GM18502 (cell line): ENCODE measurements at regions not wholly inside any gene's neighbourhood (a gene's known extent, or its start where the extent isn't known, plus 50 kb on each side); places are given as distances from the start of the nearest gene placed in this dataset.

Experiments used
- ATAC-seq: cut with Tn5 transposase; IDR thresholded peaks from one replicate; pipeline ENCODE4 v1.9.1; 2021; ENCODE audit warnings: mild to moderate bottlenecking; ENCODE audit not compliant: unreplicated experiment, poor library complexity

- no peak for ATAC-seq
These were observed 101.8 kb downstream of the CAND1 start for GRCh38 chr12:67370979-67371378.

- no peak for ATAC-seq
These were observed 107.9 kb downstream of the CAND1 start for GRCh38 chr12:67377021-67377420.

GRCh38 chr12:67377541-67377940 lies 108.4 kb downstream of the CAND1 start:
- no peak for ATAC-seq

- no peak for ATAC-seq
These were observed 113.2 kb downstream of the CAND1 start for GRCh38 chr12:67382241-67382871.

DNA sequence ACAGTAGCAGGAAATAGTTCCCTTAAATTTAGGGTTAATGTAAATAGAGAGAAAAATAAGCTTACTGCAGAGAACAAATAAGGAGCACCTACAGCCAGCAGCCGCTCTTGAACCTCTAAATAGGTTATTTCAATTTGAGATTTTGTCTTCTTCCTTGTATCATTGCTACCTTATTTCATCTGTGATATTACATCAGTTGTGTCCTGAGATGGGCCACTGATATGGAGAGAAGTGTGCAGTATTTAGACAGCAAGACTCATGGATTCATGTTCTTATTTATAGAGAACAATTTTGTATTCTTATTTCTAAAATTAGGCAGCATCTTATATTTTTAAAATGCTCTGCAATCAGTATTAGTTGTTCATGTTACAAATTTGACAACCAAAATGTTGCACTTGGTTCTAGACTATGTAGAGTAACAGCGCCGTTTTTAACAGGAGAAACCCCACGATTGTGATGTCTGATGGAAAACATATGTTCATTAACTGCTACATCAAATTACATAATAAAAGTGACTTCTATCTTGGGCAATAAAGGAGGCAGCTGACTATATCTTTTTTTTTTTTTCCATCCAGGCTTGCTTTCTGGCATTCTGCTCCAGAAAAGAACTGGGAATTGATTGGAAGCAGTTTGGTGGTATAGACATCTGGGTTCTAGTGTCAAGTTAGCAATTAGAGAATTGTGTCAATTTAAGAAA lies 117.9 kb downstream of the CAND1 start:
- ATAC-seq, result no peak

DNA sequence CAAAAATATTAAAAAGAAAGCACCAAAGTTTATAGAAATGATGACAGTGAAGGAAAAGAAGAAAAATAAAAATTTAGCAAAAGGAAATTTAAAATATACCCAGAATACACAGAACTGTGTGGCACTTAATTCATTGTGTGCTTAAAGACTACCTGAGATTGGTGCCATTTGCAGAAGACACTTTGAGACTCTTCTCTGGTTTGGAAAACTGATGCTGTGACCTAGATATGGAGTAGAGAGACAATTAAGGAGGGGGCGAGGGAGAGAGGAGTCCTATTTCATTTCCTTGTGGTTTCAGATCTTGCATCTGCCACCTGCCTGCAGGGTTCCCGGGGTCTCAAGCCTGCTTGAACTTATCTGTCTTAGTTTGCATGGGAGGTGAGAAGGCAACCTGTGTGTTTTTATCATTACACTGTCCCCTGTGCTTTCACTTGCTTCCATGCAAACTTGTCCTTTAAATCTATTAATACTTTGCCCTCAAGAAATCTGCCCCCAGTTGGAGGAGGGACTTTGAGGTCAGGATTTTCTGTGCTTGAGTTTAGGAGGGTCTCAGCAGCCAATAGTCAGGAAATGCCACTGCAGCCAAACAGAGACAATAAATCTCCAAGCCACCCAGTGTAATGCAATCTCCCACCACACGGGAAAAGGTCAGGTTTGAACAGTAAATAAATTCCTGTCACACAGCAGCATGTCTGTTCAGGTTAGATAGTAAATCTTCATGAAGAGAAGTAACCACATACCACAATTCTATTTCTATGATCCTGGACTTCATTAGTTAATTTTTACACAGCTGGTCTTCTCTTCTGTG lies 119.4 kb downstream of the CAND1 start:
- no peak for ATAC-seq

GRCh38 chr12:67390273-67390672 lies 121.1 kb downstream of the CAND1 start:
- ATAC-seq, result no peak

- ATAC-seq, result no peak
These were observed 121.9 kb downstream of the CAND1 start for GRCh38 chr12:67391034-67391433.

GRCh38 chr12:67391656-67392055 lies 122.5 kb downstream of the CAND1 start:
- ATAC-seq, result no peak

- no peak for ATAC-seq
These were observed 125.4 kb downstream of the CAND1 start for GRCh38 chr12:67394550-67394949.

DNA sequence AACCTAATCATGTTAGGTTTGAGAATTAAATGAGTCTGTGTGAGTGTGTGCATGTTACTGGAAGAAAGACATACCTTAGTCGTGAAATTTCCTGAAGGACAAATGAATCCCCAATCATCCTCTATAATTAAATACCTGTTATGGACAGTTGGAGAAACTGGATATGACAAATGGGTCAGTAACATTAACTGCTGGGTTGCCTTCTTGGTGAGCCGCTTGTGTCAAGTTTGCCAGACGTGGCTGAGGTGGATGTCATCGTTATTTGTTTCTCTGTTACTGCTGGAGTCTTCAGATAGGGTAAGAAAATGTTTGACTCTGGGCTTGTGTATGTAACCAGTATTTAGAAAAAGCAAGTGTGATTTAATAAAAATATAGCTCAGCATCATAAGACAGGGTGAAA lies 131.6 kb downstream of the CAND1 start:
- ATAC-seq, result no peak

- no peak for ATAC-seq
These were observed 141.1 kb downstream of the CAND1 start for GRCh38 chr12:67410246-67410645.

DNA sequence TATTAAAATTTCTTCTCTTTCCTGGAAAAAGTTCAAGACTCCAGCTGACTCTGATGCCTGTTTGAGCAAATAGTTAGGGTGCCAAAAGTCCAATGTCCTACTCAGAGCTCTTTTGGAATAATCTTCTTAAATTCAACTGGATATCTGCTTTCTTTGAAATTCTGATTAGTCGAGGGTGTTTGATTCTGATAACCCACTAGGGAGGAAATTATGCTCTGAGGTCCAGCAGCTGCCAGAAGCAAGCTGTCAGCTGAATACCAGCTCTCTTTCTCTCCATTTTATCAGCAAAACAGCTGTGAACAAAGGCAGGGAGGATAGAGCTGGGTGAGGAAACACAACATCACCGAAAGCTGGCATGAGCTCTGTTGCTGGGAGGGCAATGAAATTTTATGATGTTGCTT lies 141.5 kb downstream of the CAND1 start:
- no peak for ATAC-seq

DNA sequence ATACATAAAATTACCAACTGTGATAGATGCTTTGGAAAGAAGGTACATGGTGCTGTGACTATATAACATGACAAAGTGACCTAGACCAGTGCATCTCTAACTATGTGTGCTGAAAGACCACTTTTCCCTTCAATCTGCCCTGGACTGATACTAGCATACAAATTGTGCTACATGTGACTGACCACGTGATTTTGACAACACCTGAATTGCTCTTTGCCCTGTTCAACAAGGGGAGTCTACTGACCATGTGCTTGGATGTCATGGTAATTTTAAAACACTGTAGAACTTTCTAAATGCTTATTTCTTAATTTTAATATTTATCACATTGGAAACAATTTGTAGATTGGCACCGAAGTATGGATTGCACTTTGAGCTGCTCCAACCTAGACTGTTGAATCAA lies 142.4 kb downstream of the CAND1 start:
- ATAC-seq, result no peak

- ATAC-seq, result no peak
These were observed 144.4 kb downstream of the CAND1 start for GRCh38 chr12:67413577-67413976.

DNA sequence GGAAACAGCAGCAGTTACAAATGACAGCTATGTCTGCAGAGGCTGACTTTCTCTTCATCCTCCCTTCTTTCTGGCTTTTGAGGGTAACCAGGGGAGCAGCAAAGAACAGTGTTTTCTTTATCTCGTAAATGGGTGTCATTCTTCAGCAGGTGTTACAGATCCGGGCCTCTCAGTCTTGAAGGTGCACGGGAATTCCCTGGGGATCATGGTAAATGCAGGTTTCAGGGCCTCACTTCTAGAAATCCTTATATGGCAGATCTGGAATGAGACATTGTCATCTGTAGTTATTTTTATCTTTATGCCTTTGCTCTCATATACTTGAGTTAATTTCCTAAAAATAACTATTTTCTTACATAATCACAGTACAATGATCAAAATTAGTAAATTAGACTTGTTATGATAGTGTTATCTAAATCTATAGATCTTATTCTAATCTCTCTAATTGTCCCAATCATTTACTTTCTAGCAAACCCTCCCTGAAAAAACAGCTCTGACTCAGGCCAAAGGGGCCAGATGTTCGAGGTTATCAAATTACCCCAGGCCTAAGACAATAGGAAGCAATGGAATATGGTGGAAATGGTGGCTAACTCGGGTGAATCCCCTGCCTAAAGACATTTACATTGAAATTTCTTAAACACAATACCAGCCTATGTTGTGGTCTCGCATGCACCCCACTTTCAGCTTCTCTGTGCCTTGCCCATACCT lies 145.0 kb downstream of the CAND1 start:
- no peak for ATAC-seq

- ATAC-seq, result no peak
These were observed 146.3 kb downstream of the CAND1 start for GRCh38 chr12:67415473-67415872.

DNA sequence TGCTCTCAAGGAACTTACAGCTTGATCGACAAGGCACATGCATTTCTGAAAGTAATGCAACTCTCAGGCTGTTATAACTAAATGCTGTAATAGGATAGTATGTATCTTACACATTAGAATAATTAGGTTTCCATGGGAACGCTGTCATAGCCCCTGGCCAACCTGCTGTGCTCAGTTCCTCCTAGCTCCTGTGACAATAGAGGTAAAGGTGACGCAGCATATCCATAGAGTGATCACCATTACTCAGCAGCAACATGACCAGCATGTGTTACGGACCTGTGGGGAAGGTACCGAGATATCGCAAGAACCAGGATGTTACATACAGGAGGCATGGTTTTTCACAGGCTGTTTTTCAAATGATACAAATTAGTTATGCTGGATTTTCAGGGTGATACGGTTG lies 150.7 kb downstream of the CAND1 start:
- no peak for ATAC-seq

DNA sequence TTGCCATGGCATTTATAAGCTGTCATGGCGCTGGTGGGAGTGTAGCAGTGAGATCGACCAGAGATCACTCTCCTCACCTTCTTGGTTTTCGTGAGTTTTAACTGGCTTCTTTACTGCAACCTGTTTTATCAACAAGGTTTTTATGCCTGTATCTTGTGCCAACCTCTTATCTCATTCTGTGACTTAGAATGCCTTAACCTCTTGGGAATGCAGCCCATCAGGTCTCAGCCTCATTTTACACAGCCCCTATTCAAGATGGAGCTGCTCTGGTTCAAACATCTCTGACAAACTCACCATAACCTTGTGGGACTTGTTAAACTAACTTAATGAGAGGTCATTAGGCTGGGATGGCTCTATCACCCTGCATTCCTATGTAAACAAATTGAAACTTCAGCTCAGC lies 151.3 kb downstream of the CAND1 start:
- ATAC-seq, result no peak

DNA sequence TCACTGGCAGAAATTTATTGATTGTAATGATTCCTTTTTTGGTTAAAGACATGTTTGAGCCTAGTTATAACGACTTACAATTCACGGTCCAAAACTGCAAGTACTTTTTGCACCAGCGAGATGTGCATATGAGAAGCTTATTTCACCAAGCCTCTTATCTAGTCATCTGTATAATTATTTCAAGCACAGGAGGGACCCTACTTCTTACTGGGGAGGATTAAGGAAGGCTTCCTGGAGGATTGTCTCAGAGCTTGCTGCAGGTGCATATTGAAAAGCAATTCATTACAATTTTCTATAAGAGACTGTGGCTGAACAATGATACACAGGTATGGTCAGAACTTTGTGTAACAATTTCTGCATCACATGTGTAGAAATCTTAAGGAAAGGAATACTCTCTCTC lies 152.9 kb downstream of the CAND1 start:
- no peak for ATAC-seq

DNA sequence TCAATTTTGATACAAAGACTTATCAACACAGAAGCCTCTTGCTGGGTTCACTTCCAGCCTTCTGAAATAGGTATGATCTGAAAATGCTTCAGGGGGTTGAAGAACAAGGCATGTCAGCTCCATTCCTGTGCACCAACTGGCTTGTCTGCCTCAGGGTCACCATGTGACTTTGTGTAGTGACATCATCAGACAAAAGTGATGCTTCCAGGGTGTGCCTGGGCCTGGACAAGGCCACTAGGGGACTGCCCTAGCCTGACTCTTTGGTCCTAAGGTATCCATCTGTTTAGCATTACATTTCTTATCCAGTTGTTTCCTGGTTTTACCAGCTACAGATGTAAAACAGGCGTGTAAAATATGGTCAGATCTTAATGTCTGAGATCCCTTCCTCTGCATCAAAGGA lies 155.6 kb downstream of the CAND1 start:
- no peak for ATAC-seq
